CD4-positive, alpha-beta memory T cell (primary cell): ENCODE measurements at regions not wholly inside any gene's neighbourhood (a gene's known extent, or its start where the extent isn't known, plus 50 kb on each side); places are given as distances from the start of the nearest gene placed in this dataset.
A peak's percentile ranks its signal among the peaks of the same experiment; 100 is the strongest.

Experiments
- CTCF ChIA-PET: fragments of 350-600 bp; sonication (Branson Sonifier 250); formaldehyde crosslinking; loops from one replicate; lab custom pipeline; 2021; ENCODE audit warnings: inconsistent platforms; ENCODE audit not compliant: partially characterized antibody; lab: Charles Lee
- POLR2A ChIA-PET: fragments of 350-600 bp; sonication (Branson Sonifier 250); formaldehyde crosslinking; loops from one replicate; lab custom pipeline; 2021; ENCODE audit not compliant: partially characterized antibody; lab: Charles Lee
- DNase-seq, 5 donors: peaks; one replicate each; pipeline versions ENCODE4 v3.0.0 to v3.0.0-alpha.2; 2020 to 2022; ENCODE audit warnings: mixed read lengths in 1 of 5
- H3K27ac ChIP-seq: one replicate; pipeline ENCODE4 v1.7.0; 2013; ENCODE audit warnings: low read depth, low read length
- H3K27me3 ChIP-seq: 2 replicates; pipeline ENCODE4 v1.7.0; 2013; ENCODE audit warnings: mild to moderate bottlenecking, low read length, moderate library complexity; ENCODE audit not compliant: insufficient read depth
- H3K36me3 ChIP-seq: 2 replicates; pipeline ENCODE4 v1.7.0; 2013; ENCODE audit warnings: mild to moderate bottlenecking, low read length, moderate library complexity; ENCODE audit not compliant: insufficient read depth
- H3K4me1 ChIP-seq: 2 replicates; pipeline ENCODE4 v1.7.0; 2013; ENCODE audit warnings: mild to moderate bottlenecking, low read length, moderate library complexity; ENCODE audit not compliant: insufficient read depth
- H3K4me3 ChIP-seq, 2 donors: one replicate each; pipeline ENCODE4 v1.7.0; 2013; ENCODE audit warnings: low read length in 2 of 2, mild to moderate bottlenecking in 1 of 2
- H3K9me3 ChIP-seq, 2 donors: one replicate each; pipeline ENCODE4 v1.7.0; 2013; ENCODE audit warnings: low read length in 2 of 2, control low read depth in 1 of 2; ENCODE audit not compliant: control insufficient read depth in 1 of 2
- H3K27ac Mint-ChIP-seq, 7 donors: one replicate each; pipeline ENCODE4 v1.8.0; 2020 to 2021; ENCODE audit warnings: mixed read lengths in 7 of 7, mild to moderate bottlenecking in 6 of 7, inconsistent platforms in 3 of 7, moderate library complexity in 3 of 7
- H3K27me3 Mint-ChIP-seq, 2 donors: one replicate each; pipeline ENCODE4 v1.8.0; 2020 to 2021; ENCODE audit warnings: mixed read lengths in 2 of 2
- H3K36me3 Mint-ChIP-seq, 2 donors: one replicate each; pipeline ENCODE4 v1.8.0; 2020 to 2021; ENCODE audit warnings: mixed read lengths in 2 of 2, inconsistent platforms in 1 of 2, mild to moderate bottlenecking in 1 of 2
- H3K4me1 Mint-ChIP-seq, 4 donors: one replicate each; pipeline ENCODE4 v1.8.0; 2020 to 2021; ENCODE audit warnings: mixed read lengths in 4 of 4, mild to moderate bottlenecking in 1 of 4
- H3K4me3 Mint-ChIP-seq, 8 donors: one replicate each; pipeline ENCODE4 v1.8.0; 2020 to 2021; ENCODE audit warnings: mixed read lengths in 8 of 8, mild to moderate bottlenecking in 7 of 8, moderate library complexity in 6 of 8, inconsistent platforms in 3 of 8
- H3K9me3 Mint-ChIP-seq, 8 donors: one replicate each; pipeline ENCODE4 v1.8.0; 2020 to 2021; ENCODE audit warnings: mixed read lengths in 8 of 8, mild to moderate bottlenecking in 5 of 8, inconsistent platforms in 3 of 8, moderate library complexity in 1 of 8
- intact Hi-C: fragments of 100-400 bp; cut with micrococcal nuclease; formaldehyde crosslinking; loops from one replicate; pipeline ENCODE4 v1.15.1; 2023

DNA sequence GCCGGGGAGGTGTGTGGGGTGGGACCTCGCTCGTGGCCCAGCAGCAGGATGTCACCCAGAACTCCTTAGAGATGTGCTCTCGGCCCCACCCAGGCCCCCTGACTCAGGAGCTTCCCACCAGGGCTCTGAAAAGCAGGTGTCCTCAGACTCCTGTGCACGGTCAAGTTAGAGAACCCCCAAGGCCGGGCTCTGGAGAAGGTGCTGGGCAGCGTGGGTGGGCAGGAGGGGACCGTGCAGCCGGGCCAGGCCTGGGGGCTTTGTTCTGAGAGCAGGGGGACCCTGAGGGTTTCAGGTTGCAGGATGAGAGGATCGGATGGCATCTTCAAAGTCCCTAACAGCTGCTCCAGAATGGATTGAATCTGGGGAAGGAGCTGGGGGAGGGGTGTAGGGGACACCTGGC is 164.4 kb upstream of the CIBAR2 start:
- DNase-seq, result no peak
- Mint-ChIP-seq H3K9me3 (peaks cover 0 to 2% (median 0%) of the 10 kb centered on the region in 8 donors), H3K27ac (no peak overlapping the region), H3K4me1 (no peaks in the 10 kb centered on the region), H3K36me3 (no peaks in the 10 kb centered on the region), H3K4me3 (no peak overlapping the region), H3K27me3 (peaks cover 2 to 3% of the 10 kb centered on the region in 2 donors)
- no peak overlapping the region for H3K27ac ChIP-seq
- no peaks in the 10 kb centered on the region for H3K9me3 ChIP-seq
- intact Hi-C loops, result no loop called here
- H3K27me3 ChIP-seq, result no peaks in the 10 kb centered on the region
- CTCF ChIA-PET, result interaction anchor here (2.4 kb wide), 1 partner anchor 13 kb away, joined by 6 read pairs; no protein-coding TSS in a partner anchor
- no peaks in the 10 kb centered on the region for H3K4me1 ChIP-seq
- H3K4me3 ChIP-seq, result no peak overlapping the region
- no peaks in the 10 kb centered on the region for H3K36me3 ChIP-seq
- POLR2A ChIA-PET, result no interaction called here

DNA sequence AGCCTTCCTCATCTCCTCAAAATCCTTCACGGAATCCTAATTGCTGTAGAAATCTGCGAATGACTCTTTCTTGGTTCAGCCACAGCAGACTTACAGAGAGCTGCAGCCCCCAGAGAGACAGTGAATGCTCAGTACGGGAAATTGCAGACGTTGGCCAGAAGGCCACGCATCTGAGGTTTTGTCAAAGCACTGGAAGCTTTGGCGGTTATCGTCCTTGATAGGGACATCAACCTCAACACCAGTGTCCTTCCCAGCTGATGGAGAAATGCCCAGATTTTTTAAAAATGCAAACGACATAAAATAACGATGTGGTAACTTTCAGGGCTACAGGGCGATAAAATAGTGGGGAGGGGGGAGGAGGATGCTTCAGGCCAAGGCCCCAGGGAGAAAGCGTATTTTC is 166.6 kb upstream of the CIBAR2 start:
- H3K27me3 Mint-ChIP-seq, result no peaks in the 10 kb centered on the region
- Histone ChIP-seq H3K9me3 (no peaks in the 10 kb centered on the region), H3K27me3 (no peaks in the 10 kb centered on the region), H3K27ac (no peak overlapping the region), H3K4me3 (no peak overlapping the region), H3K4me1 (no peaks in the 10 kb centered on the region), H3K36me3 (no peaks in the 10 kb centered on the region)
- no peak for DNase-seq
- intact Hi-C loops, result no loop called here
- ChIA-PET POLR2A (no interaction called here), CTCF (no interaction called here)
- H3K27ac Mint-ChIP-seq, result peak overlapping the region in 1 of 7 donors; percentile 50
- no peaks in the 10 kb centered on the region for H3K4me1 Mint-ChIP-seq
- no peaks in the 10 kb centered on the region for H3K9me3 Mint-ChIP-seq
- H3K36me3 Mint-ChIP-seq, result no peaks in the 10 kb centered on the region
- H3K4me3 Mint-ChIP-seq, result no peak overlapping the region

DNA sequence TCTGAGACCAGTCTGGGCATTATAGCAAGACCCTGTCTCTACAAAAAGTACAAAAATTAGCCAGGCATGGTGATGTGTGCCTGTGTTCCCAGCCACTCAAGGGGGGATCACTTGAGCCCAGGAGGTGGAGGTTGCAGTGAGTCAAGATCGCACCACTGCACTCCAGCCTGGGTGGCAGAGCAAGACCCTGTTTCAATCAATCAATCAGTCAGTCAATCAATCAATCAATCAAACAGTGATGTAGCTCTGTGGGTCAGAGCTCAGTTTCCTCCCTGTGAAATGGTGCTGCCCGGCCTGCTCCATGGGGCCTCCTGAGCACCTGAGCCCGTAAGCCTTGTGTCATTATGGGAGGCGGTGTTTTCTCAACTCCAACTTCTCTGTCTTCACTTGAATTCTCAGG is 167.1 kb upstream of the CIBAR2 start:
- no peak overlapping the region for H3K27ac ChIP-seq
- no peaks in the 10 kb centered on the region for H3K4me1 ChIP-seq
- Mint-ChIP-seq H3K36me3 (no peaks in the 10 kb centered on the region), H3K4me1 (no peaks in the 10 kb centered on the region), H3K4me3 (no peak overlapping the region), H3K9me3 (peaks cover 0 to 2% (median 0%) of the 10 kb centered on the region in 8 donors), H3K27me3 (no peaks in the 10 kb centered on the region), H3K27ac (no peak overlapping the region)
- no peak for DNase-seq
- no peak overlapping the region for H3K4me3 ChIP-seq
- no peaks in the 10 kb centered on the region for H3K9me3 ChIP-seq
- intact Hi-C loops, result no loop called here
- ChIA-PET CTCF (no interaction called here), POLR2A (no interaction called here)
- H3K27me3 ChIP-seq, result no peaks in the 10 kb centered on the region
- no peaks in the 10 kb centered on the region for H3K36me3 ChIP-seq

- ChIA-PET CTCF (no interaction called here), POLR2A (no interaction called here)
- no peaks in the 10 kb centered on the region for H3K36me3 ChIP-seq
- no peak overlapping the region for H3K27ac ChIP-seq
- Mint-ChIP-seq H3K4me3 (no peak overlapping the region), H3K9me3 (peaks cover 0 to 2% (median 0%) of the 10 kb centered on the region in 8 donors), H3K4me1 (no peaks in the 10 kb centered on the region), H3K27me3 (no peaks in the 10 kb centered on the region), H3K36me3 (no peaks in the 10 kb centered on the region), H3K27ac (no peak overlapping the region)
- intact Hi-C loops, result no loop called here
- DNase-seq, result no peak
- no peaks in the 10 kb centered on the region for H3K9me3 ChIP-seq
- H3K4me3 ChIP-seq, result no peak overlapping the region
- no peaks in the 10 kb centered on the region for H3K4me1 ChIP-seq
- no peaks in the 10 kb centered on the region for H3K27me3 ChIP-seq
Measured at GRCh38 chr16:85279825-85280545, 167.7 kb upstream of the CIBAR2 start.

GRCh38 chr16:85281181-85281580 is 168.9 kb upstream of the CIBAR2 start:
- Mint-ChIP-seq H3K27ac (no peak overlapping the region), H3K4me1 (no peaks in the 10 kb centered on the region), H3K27me3 (no peaks in the 10 kb centered on the region), H3K9me3 (peaks cover 0 to 2% (median 0%) of the 10 kb centered on the region in 8 donors), H3K4me3 (no peak overlapping the region), H3K36me3 (no peaks in the 10 kb centered on the region)
- CTCF ChIA-PET, result no interaction called here
- no peak for DNase-seq
- POLR2A ChIA-PET, result no interaction called here
- H3K4me3 ChIP-seq, result no peak overlapping the region
- no peaks in the 10 kb centered on the region for H3K36me3 ChIP-seq
- no peaks in the 10 kb centered on the region for H3K4me1 ChIP-seq
- intact Hi-C loops, result no loop called here
- H3K27ac ChIP-seq, result no peak overlapping the region
- no peaks in the 10 kb centered on the region for H3K9me3 ChIP-seq
- no peaks in the 10 kb centered on the region for H3K27me3 ChIP-seq

- Histone ChIP-seq H3K36me3 (no peaks in the 10 kb centered on the region), H3K4me3 (no peak overlapping the region), H3K27ac (no peak overlapping the region), H3K9me3 (no peaks in the 10 kb centered on the region), H3K27me3 (no peaks in the 10 kb centered on the region), H3K4me1 (no peaks in the 10 kb centered on the region)
- peaks cover 0 to 2% (median 0%) of the 10 kb centered on the region in 8 donors for H3K9me3 Mint-ChIP-seq
- intact Hi-C loops, result no loop called here
- H3K4me1 Mint-ChIP-seq, result no peaks in the 10 kb centered on the region
- no peaks in the 10 kb centered on the region for H3K27me3 Mint-ChIP-seq
- no peak overlapping the region for H3K4me3 Mint-ChIP-seq
- no peaks in the 10 kb centered on the region for H3K36me3 Mint-ChIP-seq
- no peak overlapping the region for H3K27ac Mint-ChIP-seq
- CTCF ChIA-PET, result no interaction called here
- POLR2A ChIA-PET, result no interaction called here
- DNase-seq, result no peak
Measured at GRCh38 chr16:85282842-85283241, 170.6 kb upstream of the CIBAR2 start.

- Histone ChIP-seq H3K36me3 (no peaks in the 10 kb centered on the region), H3K27me3 (no peaks in the 10 kb centered on the region), H3K9me3 (no peaks in the 10 kb centered on the region), H3K4me1 (no peaks in the 10 kb centered on the region), H3K27ac (no peak overlapping the region), H3K4me3 (no peak overlapping the region)
- POLR2A ChIA-PET, result no interaction called here
- Mint-ChIP-seq H3K9me3 (peaks cover 0 to 2% (median 0%) of the 10 kb centered on the region in 8 donors), H3K27me3 (no peaks in the 10 kb centered on the region), H3K27ac (no peak overlapping the region), H3K36me3 (no peaks in the 10 kb centered on the region), H3K4me1 (no peaks in the 10 kb centered on the region), H3K4me3 (no peak overlapping the region)
- CTCF ChIA-PET, result interaction anchor here (0.9 kb wide), 1 partner anchor 14 kb away, joined by 3 read pairs; no protein-coding TSS in a partner anchor
- intact Hi-C loops, result no loop called here
- DNase-seq, result no peak
Measured at GRCh38 chr16:85283305-85284050, 171.2 kb upstream of the CIBAR2 start.
